Stimulated activated CD4-positive, alpha-beta T cell treated with anti-CD3 and anti-CD28 coated beads, Interleukin-2, amount 100 ng/mL, for 4 hours (primary cell): ENCODE measurements at regions not wholly inside any gene's neighbourhood (a gene's known extent, or its start where the extent isn't known, plus 50 kb on each side); places are given as distances from the start of the nearest gene placed in this dataset.
"Not testable (repeated sequence)": the region's sequence is repeated elsewhere in the genome, so short reads cannot be mapped to it uniquely, and the experiment has no call there.

ENCODE experiments used
- DNase-seq: peaks from one replicate; pipeline ENCODE4 v3.0.0-alpha.2; 2020; ENCODE audit warnings: low read depth

GRCh38 chr19:13652810-13653590 lies 111.3 kb upstream of the MRI1 start:
- no peak for DNase-seq

- DNase-seq = no peak
Observed at GRCh38 chr19:13646758-13647157, 117.6 kb upstream of the MRI1 start.

DNA sequence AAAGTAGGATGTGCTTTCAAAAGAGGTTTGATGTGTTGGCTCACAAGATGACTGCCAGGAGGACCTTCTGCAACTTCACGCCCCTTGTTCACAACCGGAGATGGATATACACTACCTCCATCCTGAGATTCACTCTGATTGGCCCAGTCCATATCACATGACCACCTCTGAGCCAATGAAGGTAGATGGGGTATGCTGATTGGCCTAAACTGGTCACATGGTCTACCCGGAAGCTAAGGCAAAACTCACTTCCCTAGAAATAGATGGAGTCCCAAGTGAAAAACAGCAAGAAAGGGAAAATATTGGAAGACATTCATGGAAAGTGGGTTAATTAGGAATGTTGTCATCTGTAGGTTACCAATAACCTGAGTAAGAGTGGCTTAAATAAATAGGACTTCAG lies 119.7 kb upstream of the MRI1 start:
- no peak for DNase-seq

GRCh38 chr19:13640611-13641010 lies 123.7 kb upstream of the MRI1 start:
- no peak for DNase-seq

DNA sequence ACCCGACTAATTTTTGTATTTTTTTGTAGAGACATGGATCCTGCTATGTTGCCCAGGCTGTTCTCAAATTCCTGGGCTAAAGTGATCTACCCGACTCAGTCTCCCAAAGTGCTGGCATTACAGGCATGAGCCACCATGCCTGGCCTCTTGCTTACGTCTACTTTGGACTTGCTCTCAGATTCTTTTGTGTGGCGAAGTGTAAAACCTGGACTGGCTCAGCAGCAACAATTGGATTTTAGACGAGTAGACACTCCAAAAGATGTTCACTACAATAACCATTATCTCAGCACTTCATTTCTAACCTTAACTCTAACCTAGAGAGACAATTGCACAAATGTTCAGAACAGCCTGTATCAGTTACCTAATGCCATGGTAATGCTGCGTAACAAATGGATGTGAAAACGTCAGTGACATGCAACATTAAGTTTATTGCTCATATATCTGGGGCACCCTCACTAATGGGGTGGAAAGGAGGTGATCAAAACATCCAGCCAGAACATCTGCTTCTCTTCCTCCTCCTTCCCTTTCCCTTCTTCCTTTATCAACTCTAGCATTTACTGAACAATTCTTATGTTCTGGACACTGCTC lies 124.9 kb upstream of the MRI1 start:
- no peak for DNase-seq

DNA sequence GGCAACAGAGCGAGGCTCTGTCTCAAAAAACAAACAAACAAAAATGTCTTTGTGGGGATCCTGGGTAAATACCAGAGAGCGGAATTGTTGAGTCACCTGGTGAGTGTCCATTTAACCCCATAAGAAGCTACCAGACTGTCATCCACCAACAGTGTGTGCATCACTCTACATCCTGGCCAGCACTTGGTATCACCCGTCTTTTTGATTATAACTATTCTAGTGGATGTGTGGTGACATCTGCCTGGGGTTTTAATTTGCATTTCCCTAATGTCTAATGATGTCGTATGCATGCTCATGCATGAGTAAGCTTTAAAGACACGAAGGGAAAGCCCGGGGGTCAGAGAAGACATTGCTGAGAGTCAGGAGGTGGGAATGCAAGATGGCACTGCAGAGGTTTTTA lies 126.7 kb upstream of the MRI1 start:
- no peak for DNase-seq

DNA sequence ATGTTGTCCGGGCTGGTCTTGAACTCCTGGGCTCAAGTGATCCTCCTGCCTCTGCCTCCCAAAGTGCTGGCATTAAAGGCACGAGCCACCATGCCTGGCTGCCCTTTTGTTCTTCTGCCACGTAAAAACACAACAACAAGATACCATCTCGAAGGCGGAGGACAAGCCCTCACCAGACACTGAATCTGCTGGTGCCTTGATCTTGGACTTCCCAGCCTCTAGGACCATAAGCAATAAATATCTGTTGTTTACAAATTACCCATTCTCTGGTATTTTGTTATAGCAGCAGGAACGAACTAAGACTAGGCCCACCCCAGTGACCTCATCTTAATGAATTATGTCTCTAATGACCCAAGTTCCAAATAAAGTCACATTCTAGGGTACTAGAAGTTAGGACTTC lies 128.4 kb upstream of the CACNA1A start:
- DNase-seq = no peak

- DNase-seq = no peak
Observed at GRCh38 chr19:13633522-13633922, 127.2 kb upstream of the CACNA1A start.

- DNase-seq = no peak
Observed at GRCh38 chr19:13633109-13633508, 126.8 kb upstream of the CACNA1A start.

GRCh38 chr19:13632164-13632563 lies 125.9 kb upstream of the CACNA1A start:
- DNase-seq = not testable (repeated sequence)

DNA sequence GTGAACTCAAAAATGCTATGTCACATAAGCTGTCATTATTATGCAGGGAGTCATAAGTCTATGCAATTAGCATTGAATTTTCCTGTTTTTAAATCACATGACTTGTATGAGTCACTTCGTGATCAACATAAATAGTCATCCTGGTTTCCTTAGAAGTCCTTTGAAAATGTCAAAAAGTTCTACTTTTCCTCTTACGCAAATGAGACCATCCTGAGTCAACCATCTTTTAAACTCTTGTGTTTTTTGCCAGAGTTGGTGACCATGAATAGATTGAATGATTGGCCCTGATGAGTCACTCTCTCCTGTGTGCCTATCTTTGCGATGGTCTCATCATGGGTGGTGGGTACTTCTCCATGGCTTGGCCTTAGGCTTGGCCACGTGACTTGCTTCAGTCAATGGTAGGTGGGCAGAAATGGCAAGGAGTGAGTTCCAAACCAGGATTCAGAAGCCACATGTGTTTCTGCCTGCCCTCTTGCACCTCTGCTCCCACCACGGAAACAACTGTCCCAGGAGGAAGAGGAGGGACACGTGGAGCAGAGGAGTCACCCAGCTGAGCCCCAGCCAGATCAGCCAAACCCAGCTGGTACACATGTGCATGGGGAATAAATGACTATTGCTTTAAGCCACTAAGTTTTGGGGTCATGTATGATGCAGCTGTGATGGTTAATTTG lies 123.5 kb upstream of the CACNA1A start:
- no peak for DNase-seq

DNA sequence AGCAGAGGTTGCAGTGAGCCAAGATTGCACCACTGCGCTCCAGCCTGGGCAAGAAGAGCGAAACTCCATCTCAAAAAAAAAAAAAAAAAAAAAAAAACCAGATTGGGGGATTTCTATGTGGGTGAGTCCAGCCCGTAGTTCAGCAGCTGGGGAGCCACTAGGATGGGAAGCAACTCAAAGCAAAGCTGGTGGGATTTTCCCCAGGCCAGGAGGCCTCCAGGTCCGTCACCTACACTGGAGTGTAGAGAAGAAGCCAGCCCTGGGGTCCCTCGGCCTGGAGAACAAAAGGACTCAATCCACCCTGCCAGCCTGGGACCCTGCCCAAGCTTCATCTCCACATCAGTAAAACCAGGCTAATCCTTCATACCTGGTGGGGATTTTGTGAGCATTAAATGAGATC lies 121.3 kb upstream of the CACNA1A start:
- DNase-seq = no peak

DNA sequence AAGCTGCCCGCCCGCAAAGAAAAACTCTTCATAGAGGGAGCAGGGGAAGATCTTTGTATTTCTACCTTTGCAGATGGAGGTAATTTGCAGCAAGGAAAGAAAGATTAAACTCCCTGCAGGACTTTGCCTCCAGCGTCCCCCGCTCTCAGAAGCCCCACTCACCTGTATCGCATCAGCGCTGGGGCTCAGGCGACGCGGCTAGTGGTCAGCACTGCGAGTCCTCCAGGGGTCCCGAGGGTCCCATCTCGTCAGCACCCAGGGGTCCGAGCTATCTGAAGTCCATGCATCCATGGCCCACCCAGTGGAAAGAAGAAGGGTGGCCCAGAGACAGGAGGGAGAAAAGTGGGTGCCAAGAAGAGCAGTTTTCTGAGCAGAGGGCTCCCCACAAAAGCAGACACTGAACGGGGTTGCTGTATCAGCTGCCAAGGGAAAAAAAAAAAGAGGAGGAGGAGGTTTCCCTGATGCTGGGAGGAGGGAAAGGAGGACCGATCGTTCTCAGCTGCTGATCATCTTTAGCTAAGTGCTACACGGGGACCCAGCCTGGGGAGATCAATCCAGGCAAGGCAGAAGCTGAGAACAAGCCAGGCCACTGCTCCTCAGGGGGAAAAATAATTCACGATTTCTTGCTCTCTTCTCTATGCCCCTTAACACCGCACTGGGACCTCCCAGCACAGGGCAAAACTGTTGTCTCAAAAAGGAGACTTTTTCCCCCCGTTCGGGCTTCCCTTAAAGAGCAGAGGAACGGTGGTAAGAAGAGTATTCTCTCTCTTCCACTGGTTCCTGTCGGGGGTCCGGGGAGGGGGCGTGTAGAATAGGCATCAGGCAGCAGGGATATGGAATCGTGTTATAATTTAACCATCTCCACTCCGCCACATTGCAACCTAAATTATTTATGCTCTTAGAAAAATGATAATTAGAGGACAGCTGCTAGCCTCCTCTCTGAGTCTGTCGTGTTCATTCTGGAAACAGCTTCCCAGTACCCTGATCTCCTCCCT lies 117.7 kb upstream of the CACNA1A start:
- no peak for DNase-seq

DNA sequence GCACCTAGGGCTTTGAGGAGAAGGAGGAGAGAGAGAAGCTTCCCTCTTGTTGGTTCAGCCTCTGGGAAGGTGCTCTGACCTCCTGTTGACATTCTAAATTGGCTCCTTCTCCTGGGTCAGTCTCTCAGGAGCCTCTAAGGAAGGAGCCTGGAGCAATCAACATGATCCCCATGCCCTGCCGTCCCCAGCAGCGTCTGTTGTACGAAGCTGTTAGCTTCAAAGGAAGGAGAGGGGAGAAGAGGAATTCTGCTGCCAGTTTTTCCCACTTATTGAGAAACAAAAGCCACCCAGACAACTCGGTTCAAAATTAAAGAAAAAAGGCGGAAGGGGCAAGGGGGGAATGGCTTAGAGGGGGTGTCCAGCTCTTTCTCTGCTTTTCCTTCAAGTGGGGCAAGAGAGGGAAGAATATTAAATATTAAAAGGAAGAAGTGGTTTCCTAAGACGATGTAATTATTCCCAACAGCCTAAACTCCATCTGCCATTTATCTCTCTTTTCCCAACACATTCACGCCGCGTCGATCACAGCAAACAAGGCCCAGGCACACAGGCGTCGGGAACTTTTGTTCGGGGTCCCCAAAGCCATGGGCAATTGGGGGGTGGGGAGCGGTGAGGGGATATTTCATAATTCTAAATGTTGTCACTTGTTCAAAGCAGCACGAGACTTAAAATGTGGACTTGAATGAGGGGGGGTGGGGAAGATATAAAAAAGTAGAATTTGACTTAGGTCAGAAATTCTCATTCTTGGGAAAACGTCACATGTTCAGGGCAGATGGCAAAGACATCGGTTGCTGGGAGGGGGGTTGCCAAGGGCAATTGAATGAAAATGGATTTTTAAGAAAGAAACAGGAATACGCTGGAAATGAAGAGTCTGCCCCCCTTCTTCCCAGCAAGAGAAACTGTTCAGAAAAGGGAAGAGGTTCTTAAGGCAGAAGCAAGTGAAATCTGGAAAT lies 116.8 kb upstream of the CACNA1A start:
- no peak for DNase-seq

GRCh38 chr19:13621413-13621812 lies 115.1 kb upstream of the CACNA1A start:
- DNase-seq = peak; percentile 5

- no peak for DNase-seq
Observed at GRCh38 chr19:13619203-13619632, 112.9 kb upstream of the CACNA1A start.

DNA sequence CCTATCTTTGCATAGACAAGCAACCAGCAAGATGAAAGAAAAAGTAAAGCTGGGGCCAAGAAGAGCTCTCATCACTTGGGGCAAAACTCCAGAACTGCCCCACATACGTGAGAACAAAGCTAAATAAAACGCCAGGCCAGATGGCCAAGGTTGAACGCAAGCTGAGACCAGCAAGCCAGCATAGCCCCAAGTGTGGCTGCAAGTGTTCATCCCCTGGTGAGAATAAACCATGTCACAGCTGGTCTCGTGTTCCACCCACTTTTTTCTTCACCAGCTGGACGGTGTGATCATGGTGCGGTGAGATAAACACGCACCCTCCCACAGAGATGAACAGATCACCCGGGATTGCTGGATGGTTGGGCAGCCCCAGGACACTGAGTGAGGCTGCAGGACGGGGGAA lies 109.6 kb upstream of the CACNA1A start:
- no peak for DNase-seq

GRCh38 chr19:13613447-13613846 lies 107.2 kb upstream of the CACNA1A start:
- no peak for DNase-seq

DNA sequence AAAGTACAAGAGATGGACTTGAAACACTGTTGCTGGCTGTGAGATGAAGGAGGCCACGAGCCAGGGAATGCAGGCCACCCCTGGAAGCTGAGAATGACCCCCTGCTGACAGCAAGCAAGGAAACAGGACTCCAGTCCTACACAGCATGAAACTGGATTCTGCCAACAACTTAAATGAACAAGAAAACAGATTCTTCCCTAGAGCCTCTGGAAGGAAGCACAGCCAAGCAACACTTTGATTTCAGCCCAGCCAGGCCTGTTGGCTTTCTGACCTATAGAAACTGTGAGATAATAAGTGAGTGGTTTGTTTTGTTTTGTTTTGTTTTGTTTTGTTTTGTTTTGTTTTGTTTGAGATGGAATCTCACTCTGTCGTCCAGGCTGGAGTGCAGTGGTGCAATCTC lies 105.3 kb upstream of the CACNA1A start:
- no peak for DNase-seq

- DNase-seq = no peak
Observed at GRCh38 chr19:13610039-13610691, 103.9 kb upstream of the CACNA1A start.
